IMR-90 (cell line): ENCODE measurements at regions not wholly inside any gene's neighbourhood (a gene's known extent, or its start where the extent isn't known, plus 50 kb on each side); places are given as distances from the start of the nearest gene placed in this dataset.

ENCODE experiments used
- ATAC-seq: fragments of 200-7000 bp; cut with Tn5 transposase; 2 replicates; pipeline ENCODE4 v1.9.1; 2020; ENCODE audit warnings: low read depth, mild to moderate bottlenecking, moderate library complexity
- BruUV-seq: library from RNA; stranded (reverse); fragments of 400-500 nt; replicated peaks from 2 replicates; lab custom pipeline; 2021; lab: Mats Ljungman, UMichigan
- CTCF ChIA-PET: fragments of 300-600 bp; formaldehyde crosslinking; extraction: SDS; loops from one replicate; lab custom pipeline; 2021; ENCODE audit warnings: antibody characterized with exemption; lab: Yijun Ruan, JAX
- POLR2A ChIA-PET: fragments of 300-600 bp; sonication (Branson Sonifier 250); formaldehyde crosslinking; loops from one replicate; lab custom pipeline; 2022; ENCODE audit warnings: antibody characterized with exemption; ENCODE audit not compliant: unreplicated experiment; lab: Charles Lee
- DNase-seq: peaks from one replicate; pipeline ENCODE4 v3.0.0; 2013
- H2AFZ ChIP-seq: replicated peaks from 2 replicates; pipeline ENCODE3; 2013; ENCODE audit warnings: low read length, mild to moderate bottlenecking; ENCODE audit not compliant: poor library complexity
- H2AK5ac ChIP-seq: 2 replicates; pipeline ENCODE4 v1.6.1; 2013; ENCODE audit warnings: low read depth, low read length, inconsistent platforms
- H2AK9ac ChIP-seq: replicated peaks from 2 replicates; pipeline ENCODE3; 2013; ENCODE audit warnings: mild to moderate bottlenecking, low read depth, low read length, moderate library complexity; ENCODE audit not compliant: poor library complexity
- H2BK120ac ChIP-seq: 2 replicates; pipeline ENCODE4 v1.6.1; 2013; ENCODE audit warnings: low read depth, low read length, inconsistent platforms
- H2BK15ac ChIP-seq: 3 replicates; pipeline ENCODE4 v1.6.1; 2013; ENCODE audit warnings: low read depth, low read length, inconsistent platforms
- H2BK20ac ChIP-seq: 2 replicates; pipeline ENCODE4 v1.6.1; 2013; ENCODE audit warnings: low read depth, mild to moderate bottlenecking, inconsistent platforms, low read length, moderate library complexity
- H2BK5ac ChIP-seq: 2 replicates; pipeline ENCODE4 v1.6.1; 2013; ENCODE audit warnings: mild to moderate bottlenecking, low read depth, low read length, inconsistent platforms; ENCODE audit not compliant: poor library complexity, severe bottlenecking
- H3K14ac ChIP-seq: replicated peaks from 2 replicates; pipeline ENCODE4 v1.6.1; 2013; ENCODE audit warnings: low read depth, low read length, inconsistent platforms
- H3K18ac ChIP-seq: 2 replicates; pipeline ENCODE4 v1.6.1; 2013; ENCODE audit warnings: low read depth, low read length, control low read depth
- H3K23ac ChIP-seq: 2 replicates; pipeline ENCODE4 v1.6.1; 2013; ENCODE audit warnings: low read depth, low read length, inconsistent platforms
- H3K27ac ChIP-seq: 2 replicates; pipeline ENCODE4 v1.5.1; 2013; ENCODE audit warnings: mild to moderate bottlenecking, control low read depth, low read length; ENCODE audit not compliant: insufficient read depth
- H3K27me3 ChIP-seq: 2 replicates; pipeline ENCODE4 v1.6.1; 2013; ENCODE audit warnings: low read length; ENCODE audit not compliant: control insufficient read depth, insufficient read depth
- H3K36me3 ChIP-seq: 2 replicates; pipeline ENCODE4 v1.6.1; 2013; ENCODE audit warnings: low read length, mixed read lengths; ENCODE audit not compliant: control insufficient read depth, insufficient read depth
- H3K4ac ChIP-seq: 2 replicates; pipeline ENCODE4 v1.6.1; 2013; ENCODE audit warnings: low read depth, low read length, inconsistent platforms
- H3K4me1 ChIP-seq: 2 replicates; pipeline ENCODE4 v1.6.1; 2013; ENCODE audit warnings: low read length, mixed read lengths; ENCODE audit not compliant: control insufficient read depth, insufficient read depth
- H3K4me2 ChIP-seq: 2 replicates; pipeline ENCODE4 v1.6.1; 2013; ENCODE audit warnings: low read depth, mild to moderate bottlenecking, control low read depth, low read length, moderate library complexity
- H3K4me3 ChIP-seq: 2 replicates; pipeline ENCODE4 v1.5.1; 2013; ENCODE audit warnings: low read depth, mild to moderate bottlenecking, control low read depth, low read length, moderate library complexity; ENCODE audit not compliant: insufficient read depth
- H3K56ac ChIP-seq: 2 replicates; pipeline ENCODE4 v1.6.1; 2013; ENCODE audit warnings: low read length, inconsistent platforms; ENCODE audit not compliant: insufficient read depth; ENCODE audit errors: extremely low read depth
- H3K79me1 ChIP-seq, 2 experiments: 2 replicates each; pipeline ENCODE4 v1.6.1; 2013; ENCODE audit warnings: low read length in 2 of 2, inconsistent platforms in 1 of 2, low read depth in 1 of 2
- H3K9ac ChIP-seq: 2 replicates; pipeline ENCODE4 v1.6.1; 2013; ENCODE audit warnings: low read depth, low read length, control low read depth
- H3K9me1 ChIP-seq: 2 replicates; pipeline ENCODE4 v1.6.1; 2013; ENCODE audit warnings: low read length, inconsistent platforms; ENCODE audit not compliant: insufficient read depth
- H3K9me3 ChIP-seq: 2 replicates; pipeline ENCODE4 v1.6.1; 2013; ENCODE audit warnings: low read length; ENCODE audit not compliant: control insufficient read depth, insufficient read depth
- H4K20me1 ChIP-seq: 2 replicates; pipeline ENCODE4 v1.6.1; 2013; ENCODE audit warnings: low read length, inconsistent platforms; ENCODE audit not compliant: insufficient read depth
- H4K5ac ChIP-seq: 2 replicates; pipeline ENCODE4 v1.6.1; 2013; ENCODE audit warnings: mild to moderate bottlenecking, low read depth, low read length, control low read depth
- H4K8ac ChIP-seq, 2 experiments: 2 replicates each; pipeline ENCODE4 v1.6.1; 2013; ENCODE audit warnings: low read depth in 2 of 2, low read length in 2 of 2, control low read depth in 1 of 2, inconsistent platforms in 1 of 2
- H4K91ac ChIP-seq: 2 replicates; pipeline ENCODE4 v1.6.1; 2013; ENCODE audit warnings: low read depth, low read length, inconsistent platforms; ENCODE audit not compliant: insufficient read depth
- BHLHE40 ChIP-seq: fragments of 150-350 bp; IDR thresholded peaks from 2 replicates; pipeline ENCODE4 v1.6.1; 2016; ENCODE audit warnings: mild to moderate bottlenecking, low read depth, low read length
- CEBPB ChIP-seq: IDR thresholded peaks from 2 replicates; pipeline ENCODE4 v1.6.1; 2012; ENCODE audit warnings: low read depth, low read length, improper control_type of control experiment
- MXI1 ChIP-seq: IDR thresholded peaks from 2 replicates; pipeline ENCODE4 v1.6.1; 2012; ENCODE audit warnings: low read depth, mild to moderate bottlenecking, low read length, moderate library complexity, borderline replicate concordance
- WGBS, 2 experiments: methylation state at CpG; one replicate each; pipeline versions ENCODE4 v1.1.5 to v1.1.7; 2013; ENCODE audit warnings: missing lambda C conversion rate in 2 of 2; ENCODE audit not compliant: insufficient read length in 1 of 2; ENCODE audit errors: extremely low coverage in 2 of 2; 5-methylcytosine and 5-hydroxymethylcytosine counted together
- dilution Hi-C: fragments of 300-500 bp; cut with HindIII; formaldehyde crosslinking; loops from one replicate; pipeline ENCODE4 v1.14.3; 2018; ENCODE audit warnings: low sequenced_read_pairs; ENCODE audit not compliant: unreplicated experiment
- in situ Hi-C: fragments of 300-500 bp; cut with MboI; formaldehyde crosslinking; loops from 3 replicates; pipeline ENCODE4 v1.14.3; 2019; ENCODE audit warnings: low sequenced_read_pairs, inconsistent platforms, mixed read lengths
- intact Hi-C: fragments of 100-400 bp; cut with micrococcal nuclease; formaldehyde crosslinking; loops from 2 replicates; pipeline ENCODE4 v1.10.0; 2022
- TF ChIP-seq, protein P1 (sequence below): fragments of 150-350 bp; IDR thresholded peaks from 2 replicates; pipeline ENCODE4 v1.6.1; 2016; ENCODE audit warnings: low read depth, mild to moderate bottlenecking, low read length, moderate library complexity, borderline replicate concordance

DNA sequence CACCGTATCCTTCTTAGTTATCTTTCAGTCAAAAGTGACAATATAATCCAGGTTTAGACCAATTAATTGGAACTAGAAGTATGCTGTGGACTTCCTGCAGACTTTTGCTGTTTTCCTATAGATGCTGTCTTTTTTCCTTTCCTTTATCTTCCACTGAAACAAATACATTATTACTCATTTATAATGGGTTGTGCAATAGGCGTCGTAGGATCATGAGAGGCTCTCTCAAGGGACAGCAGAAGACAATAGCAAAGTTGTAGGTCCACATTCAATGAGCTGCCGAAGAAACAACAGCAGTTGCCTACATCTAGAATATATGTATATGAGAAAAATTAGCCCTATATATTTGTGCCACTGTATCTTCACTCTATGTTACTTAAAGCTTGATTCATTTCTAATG, 371.6 kb downstream of the AMY1C start:
- no peak overlapping the region for H2AK5ac ChIP-seq
- no peak overlapping the region for H2BK5ac ChIP-seq
- H3K9ac ChIP-seq = no peak overlapping the region
- no peaks in the 10 kb centered on the region for H3K9me1 ChIP-seq
- H4K20me1 ChIP-seq = no peaks in the 10 kb centered on the region
- DNase-seq (no peak), ATAC-seq (no peak)
- no peak overlapping the region for H3K23ac ChIP-seq
- H2BK15ac ChIP-seq = no peak overlapping the region
- no peaks in the 10 kb centered on the region for H3K36me3 ChIP-seq
- H3K27ac ChIP-seq = no peak overlapping the region
- intact Hi-C loops (no loop called here), in situ Hi-C loops (no loop called here), dilution Hi-C loops (no loop called here)
- no peaks in the 10 kb centered on the region for H3K27me3 ChIP-seq
- ChIA-PET CTCF (no interaction called here), POLR2A (no interaction called here)
- no peak overlapping the region for H3K14ac ChIP-seq
- no peak overlapping the region for H2BK20ac ChIP-seq
- no peak overlapping the region for H4K91ac ChIP-seq
- no peak overlapping the region for H2BK120ac ChIP-seq
- no peak overlapping the region for H4K8ac ChIP-seq
- H3K79me1 ChIP-seq = no peaks in the 10 kb centered on the region
- no peak for TF ChIP-seq BHLHE40
- TF ChIP-seq, protein P1, sequence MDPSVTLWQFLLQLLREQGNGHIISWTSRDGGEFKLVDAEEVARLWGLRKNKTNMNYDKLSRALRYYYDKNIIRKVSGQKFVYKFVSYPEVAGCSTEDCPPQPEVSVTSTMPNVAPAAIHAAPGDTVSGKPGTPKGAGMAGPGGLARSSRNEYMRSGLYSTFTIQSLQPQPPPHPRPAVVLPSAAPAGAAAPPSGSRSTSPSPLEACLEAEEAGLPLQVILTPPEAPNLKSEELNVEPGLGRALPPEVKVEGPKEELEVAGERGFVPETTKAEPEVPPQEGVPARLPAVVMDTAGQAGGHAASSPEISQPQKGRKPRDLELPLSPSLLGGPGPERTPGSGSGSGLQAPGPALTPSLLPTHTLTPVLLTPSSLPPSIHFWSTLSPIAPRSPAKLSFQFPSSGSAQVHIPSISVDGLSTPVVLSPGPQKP = no peak
- 0 out of 2 replicates have a peak, but pooled peaks have one; percentile 23 for TF ChIP-seq CEBPB
- no peak for TF ChIP-seq MXI1
- H2AK9ac ChIP-seq = no peak overlapping the region
- H3K18ac ChIP-seq = no peak overlapping the region
- peaks cover 2% of the 10 kb centered on the region for H3K9me3 ChIP-seq
- H3K4me2 ChIP-seq = no peak overlapping the region
- H3K4me3 ChIP-seq = no peak overlapping the region
- BruUV-seq = no TSS peak
- H3K4ac ChIP-seq = no peak overlapping the region
- H3K4me1 ChIP-seq = no peaks in the 10 kb centered on the region
- H4K5ac ChIP-seq = no peak overlapping the region
- WGBS, 2 experiments = no CpG with 5 or more reads among the region's 4 CpGs
- no peak overlapping the region for H2AFZ ChIP-seq
- H3K56ac ChIP-seq = no peak overlapping the region
